H1 (cell line): ENCODE measurements at regions not wholly inside any gene's neighbourhood (a gene's known extent, or its start where the extent isn't known, plus 50 kb on each side); places are given as distances from the start of the nearest gene placed in this dataset.

ENCODE experiments used
- CHD2 ChIP-seq: IDR thresholded peaks from 2 replicates; pipeline ENCODE4 v1.6.1; 2012; ENCODE audit warnings: low read length, improper control_type of control experiment
- EGR1 ChIP-seq: IDR thresholded peaks from 2 replicates; pipeline ENCODE4 v1.6.1; 2011; ENCODE audit warnings: low read depth, low read length, borderline replicate concordance
- TF ChIP-seq, protein P1 (sequence below), 3 experiments: IDR thresholded peaks; 1 replicate in 2 of 3; 2 replicates in 1 of 3; pipeline versions ENCODE4 v1.5.1 to v1.6.1; 2011; ENCODE audit warnings: low read length in 3 of 3, mild to moderate bottlenecking in 3 of 3, inconsistent platforms in 2 of 3, low read depth in 1 of 3, moderate library complexity in 1 of 3; ENCODE audit not compliant: insufficient read depth in 1 of 3; ENCODE audit errors: control extremely low read depth in 1 of 3

DNA sequence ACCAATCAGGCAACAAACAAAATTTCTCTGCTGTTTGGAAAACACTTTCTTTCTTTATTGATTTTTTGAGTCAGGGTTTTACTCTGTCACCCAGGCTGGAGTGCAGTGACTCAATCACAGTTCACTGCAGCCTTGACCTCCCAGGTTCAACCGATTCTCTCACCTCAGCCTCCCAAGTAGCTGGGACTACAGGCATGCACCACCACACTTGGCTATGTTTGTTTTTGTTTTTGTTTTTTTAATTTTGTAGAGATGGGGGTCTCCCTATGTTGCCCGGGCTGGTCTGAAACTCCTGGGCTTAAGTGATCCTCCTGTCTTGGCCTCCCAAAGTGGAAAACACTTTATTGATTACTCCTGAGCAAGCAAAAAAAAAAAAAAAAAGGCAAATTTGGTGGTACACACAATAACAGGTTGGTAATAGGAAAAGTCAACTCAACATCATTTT, 276.4 kb downstream of the SOX9 start (continued):
- TF ChIP-seq, protein P1, sequence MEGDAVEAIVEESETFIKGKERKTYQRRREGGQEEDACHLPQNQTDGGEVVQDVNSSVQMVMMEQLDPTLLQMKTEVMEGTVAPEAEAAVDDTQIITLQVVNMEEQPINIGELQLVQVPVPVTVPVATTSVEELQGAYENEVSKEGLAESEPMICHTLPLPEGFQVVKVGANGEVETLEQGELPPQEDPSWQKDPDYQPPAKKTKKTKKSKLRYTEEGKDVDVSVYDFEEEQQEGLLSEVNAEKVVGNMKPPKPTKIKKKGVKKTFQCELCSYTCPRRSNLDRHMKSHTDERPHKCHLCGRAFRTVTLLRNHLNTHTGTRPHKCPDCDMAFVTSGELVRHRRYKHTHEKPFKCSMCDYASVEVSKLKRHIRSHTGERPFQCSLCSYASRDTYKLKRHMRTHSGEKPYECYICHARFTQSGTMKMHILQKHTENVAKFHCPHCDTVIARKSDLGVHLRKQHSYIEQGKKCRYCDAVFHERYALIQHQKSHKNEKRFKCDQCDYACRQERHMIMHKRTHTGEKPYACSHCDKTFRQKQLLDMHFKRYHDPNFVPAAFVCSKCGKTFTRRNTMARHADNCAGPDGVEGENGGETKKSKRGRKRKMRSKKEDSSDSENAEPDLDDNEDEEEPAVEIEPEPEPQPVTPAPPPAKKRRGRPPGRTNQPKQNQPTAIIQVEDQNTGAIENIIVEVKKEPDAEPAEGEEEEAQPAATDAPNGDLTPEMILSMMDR (IDR thresholded peaks at IDR 0.05; ENCODE audit: control extremely low read depth in 1 of 3, insufficient read depth in 1 of 3, low read depth in 1 of 3, low read length in 3 of 3), result no peak
- TF ChIP-seq EGR1, result no peak
- TF ChIP-seq CHD2, result no peak
